ENCODE measurements at regions not wholly inside any gene's neighbourhood (a gene's known extent, or its start where the extent isn't known, plus 50 kb on each side); places are given as distances from the start of the nearest gene placed in this dataset.
"Not testable (repeated sequence)": the region's sequence is repeated elsewhere in the genome, so short reads cannot be mapped to it uniquely, and the experiment has no call there.

- Histone ChIP-seq H3K4me2 (ENCODE audit: low read depth, low read length, poor library complexity, severe bottlenecking) (no peak overlapping the region), H3K9ac (ENCODE audit: low read depth, low read length, poor library complexity, severe bottlenecking) (no peak overlapping the region), H4K20me1 (ENCODE audit: insufficient read depth, low read length, poor library complexity, severe bottlenecking) (no peaks in the 10 kb centered on the region), H3K9me2 (replicated peaks; ENCODE audit: low read depth, low read length) (0 out of 2 replicates have a peak, but pooled peaks cover 6% of the 10 kb centered on the region), H3K27me3 (ENCODE audit: insufficient read depth, low read length, poor library complexity, severe bottlenecking) (no peaks in the 10 kb centered on the region), H3K36me3 (ENCODE audit: insufficient read depth, low read length) (no peaks in the 10 kb centered on the region), H3F3A (ENCODE audit: low read depth) (no peaks in the 10 kb centered on the region), H3K4me1 (ENCODE audit: insufficient read depth, low read length, poor library complexity, severe bottlenecking) (no peaks in the 10 kb centered on the region), H3K9me3 (ENCODE audit: insufficient read depth, low read depth, low read length) (no peaks in the 10 kb centered on the region), H3K4me3 (ENCODE audit: low read length, poor library complexity, severe bottlenecking) (no peak overlapping the region), H3K79me2 (ENCODE audit: insufficient read depth, low read length) (no peaks in the 10 kb centered on the region), H2AFZ (ENCODE audit: low read length) (no peak overlapping the region)
- TF ChIP-seq EZH2phosphoT487 (IDR thresholded peaks at IDR 0.05; ENCODE audit: borderline replicate concordance), result no peak
- TF ChIP-seq CTCF (conservative IDR thresholded peaks at IDR 0.05; ENCODE audit: low read length), result no peak
These were observed 674.1 kb upstream of the ATXN7L3B start for GRCh38 chr12:73863546-73863945.

DNA sequence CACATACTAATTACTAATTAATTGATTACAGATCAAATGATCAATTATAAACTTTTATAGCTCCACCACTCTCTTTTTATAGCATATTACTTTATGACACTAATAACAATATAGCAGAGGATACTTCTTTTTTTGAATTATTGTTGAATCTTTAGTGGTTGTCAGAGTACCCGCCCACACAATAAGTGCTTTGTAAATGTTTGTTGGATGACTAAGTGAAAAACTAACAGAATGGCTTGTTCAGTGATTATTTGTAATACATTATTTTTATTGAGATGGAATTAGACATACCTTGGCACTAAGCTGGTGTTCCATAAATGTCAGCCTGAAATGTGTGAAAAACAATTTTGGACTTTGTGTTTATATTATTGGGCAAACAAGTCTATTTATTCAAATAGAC is 670.5 kb upstream of the ATXN7L3B start:
- Histone ChIP-seq H3K9ac (ENCODE audit: low read depth, low read length, poor library complexity, severe bottlenecking) (no peak overlapping the region), H3K79me2 (ENCODE audit: insufficient read depth, low read length) (no peaks in the 10 kb centered on the region), H3K27me3 (ENCODE audit: insufficient read depth, low read length, poor library complexity, severe bottlenecking) (no peaks in the 10 kb centered on the region), H3K4me1 (ENCODE audit: insufficient read depth, low read length, poor library complexity, severe bottlenecking) (no peaks in the 10 kb centered on the region), H3K36me3 (ENCODE audit: insufficient read depth, low read length) (no peaks in the 10 kb centered on the region), H3K4me2 (ENCODE audit: low read depth, low read length, poor library complexity, severe bottlenecking) (no peak overlapping the region), H3K9me2 (replicated peaks; ENCODE audit: low read depth, low read length) (0 out of 2 replicates have a peak, but pooled peaks cover 3% of the 10 kb centered on the region), H3F3A (ENCODE audit: low read depth) (no peaks in the 10 kb centered on the region), H3K4me3 (ENCODE audit: low read length, poor library complexity, severe bottlenecking) (no peak overlapping the region), H3K9me3 (ENCODE audit: insufficient read depth, low read depth, low read length) (no peaks in the 10 kb centered on the region), H2AFZ (ENCODE audit: low read length) (no peak overlapping the region), H4K20me1 (ENCODE audit: insufficient read depth, low read length, poor library complexity, severe bottlenecking) (no peaks in the 10 kb centered on the region)
- TF ChIP-seq EZH2phosphoT487 (IDR thresholded peaks at IDR 0.05; ENCODE audit: borderline replicate concordance) (no peak), CTCF (conservative IDR thresholded peaks at IDR 0.05; ENCODE audit: low read length) (no peak)

GRCh38 chr12:73877291-73877690 is 660.3 kb upstream of the ATXN7L3B start:
- H3K79me2 ChIP-seq (ENCODE audit: insufficient read depth, low read length); H3K27me3 ChIP-seq (ENCODE audit: insufficient read depth, low read length, poor library complexity, severe bottlenecking); H3K4me1 ChIP-seq (ENCODE audit: insufficient read depth, low read length, poor library complexity, severe bottlenecking); H3F3A ChIP-seq (ENCODE audit: low read depth); H3K4me3 ChIP-seq (ENCODE audit: low read length, poor library complexity, severe bottlenecking); H3K9ac ChIP-seq (ENCODE audit: low read depth, low read length, poor library complexity, severe bottlenecking); H2AFZ ChIP-seq (ENCODE audit: low read length); H3K9me2 ChIP-seq (replicated peaks; ENCODE audit: low read depth, low read length); H3K9me3 ChIP-seq (ENCODE audit: insufficient read depth, low read depth, low read length); H3K4me2 ChIP-seq (ENCODE audit: low read depth, low read length, poor library complexity, severe bottlenecking); H4K20me1 ChIP-seq (ENCODE audit: insufficient read depth, low read length, poor library complexity, severe bottlenecking); H3K36me3 ChIP-seq (ENCODE audit: insufficient read depth, low read length): not testable (repeated sequence)

DNA sequence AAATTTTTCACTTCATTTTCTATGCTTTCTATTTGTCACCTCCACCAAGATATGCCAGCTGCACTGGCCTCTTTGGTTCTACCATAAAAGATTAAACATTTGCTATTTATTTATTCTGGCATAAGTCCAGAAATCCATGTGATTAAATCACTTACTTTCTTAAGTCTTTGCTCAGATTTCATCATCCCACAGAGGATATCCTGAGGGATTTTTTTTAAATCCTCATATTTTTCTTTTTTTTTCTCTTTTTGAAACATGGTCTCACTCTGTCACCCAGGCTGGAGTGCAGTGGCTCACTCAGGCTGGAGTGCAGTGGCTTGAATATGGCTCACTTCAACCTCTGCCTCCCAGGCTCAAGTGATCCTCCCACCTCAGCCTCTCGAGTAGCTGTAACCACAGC is 645.4 kb upstream of the ATXN7L3B start:
- Histone ChIP-seq H4K20me1 (ENCODE audit: insufficient read depth, low read length, poor library complexity, severe bottlenecking) (no peaks in the 10 kb centered on the region), H3K4me2 (ENCODE audit: low read depth, low read length, poor library complexity, severe bottlenecking) (no peak overlapping the region), H3F3A (ENCODE audit: low read depth) (no peaks in the 10 kb centered on the region), H3K79me2 (ENCODE audit: insufficient read depth, low read length) (no peaks in the 10 kb centered on the region), H3K9me2 (replicated peaks; ENCODE audit: low read depth, low read length) (no peaks in the 10 kb centered on the region), H3K9me3 (ENCODE audit: insufficient read depth, low read depth, low read length) (no peaks in the 10 kb centered on the region), H3K36me3 (ENCODE audit: insufficient read depth, low read length) (no peaks in the 10 kb centered on the region), H3K27me3 (ENCODE audit: insufficient read depth, low read length, poor library complexity, severe bottlenecking) (no peaks in the 10 kb centered on the region), H2AFZ (ENCODE audit: low read length) (no peak overlapping the region), H3K4me3 (ENCODE audit: low read length, poor library complexity, severe bottlenecking) (no peak overlapping the region), H3K9ac (ENCODE audit: low read depth, low read length, poor library complexity, severe bottlenecking) (no peak overlapping the region), H3K4me1 (ENCODE audit: insufficient read depth, low read length, poor library complexity, severe bottlenecking) (no peaks in the 10 kb centered on the region)
- TF ChIP-seq CTCF (conservative IDR thresholded peaks at IDR 0.05; ENCODE audit: low read length) (no peak), EZH2phosphoT487 (IDR thresholded peaks at IDR 0.05; ENCODE audit: borderline replicate concordance) (no peak)

Data from Loucy (cell line).